GM21786 (cell line): ENCODE measurements at regions not wholly inside any gene's neighbourhood (a gene's known extent, or its start where the extent isn't known, plus 50 kb on each side); places are given as distances from the start of the nearest gene placed in this dataset.
"Not testable (repeated sequence)": the region's sequence is repeated elsewhere in the genome, so short reads cannot be mapped to it uniquely, and the experiment has no call there.

Source experiments
- ATAC-seq: cut with Tn5 transposase; IDR thresholded peaks from one replicate; pipeline ENCODE4 v1.9.1; 2021; ENCODE audit not compliant: unreplicated experiment

DNA sequence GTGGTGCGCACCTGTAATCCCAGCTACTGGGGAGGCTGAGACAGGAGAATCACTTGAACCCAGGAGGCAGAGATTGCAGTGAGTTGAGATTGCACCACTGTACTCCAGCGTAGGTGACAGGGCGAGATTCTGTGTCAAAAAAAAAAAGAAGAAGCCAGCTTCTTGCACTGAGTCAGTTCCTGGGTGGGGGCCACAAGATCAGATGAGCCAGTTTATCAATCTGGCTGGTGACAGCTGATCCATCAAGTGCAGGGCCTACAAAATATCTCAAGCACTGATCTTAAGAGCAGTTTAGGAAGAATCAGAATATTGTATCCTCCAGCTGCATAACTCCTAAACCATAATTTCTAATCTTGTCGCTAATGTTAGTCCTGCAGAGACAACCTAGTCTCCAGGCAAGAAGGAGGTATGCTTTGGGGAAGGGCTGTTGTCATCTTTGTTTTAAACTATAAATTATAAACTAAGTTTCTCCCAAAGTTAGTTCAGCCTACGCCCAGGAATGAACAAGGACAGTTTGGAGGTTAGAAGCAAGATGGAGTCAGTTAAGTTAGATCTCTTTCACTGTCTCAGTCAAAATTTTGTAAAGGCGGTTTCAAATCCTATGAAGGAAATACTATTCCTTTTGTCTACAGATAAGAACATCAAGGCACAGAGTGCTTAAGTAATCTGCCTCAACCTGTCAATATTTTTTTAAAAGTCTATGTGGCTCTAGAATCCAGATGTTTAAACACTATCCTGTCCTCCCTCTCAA, 139.0 kb upstream of the NUDT4 start:
- not testable (repeated sequence) for ATAC-seq

DNA sequence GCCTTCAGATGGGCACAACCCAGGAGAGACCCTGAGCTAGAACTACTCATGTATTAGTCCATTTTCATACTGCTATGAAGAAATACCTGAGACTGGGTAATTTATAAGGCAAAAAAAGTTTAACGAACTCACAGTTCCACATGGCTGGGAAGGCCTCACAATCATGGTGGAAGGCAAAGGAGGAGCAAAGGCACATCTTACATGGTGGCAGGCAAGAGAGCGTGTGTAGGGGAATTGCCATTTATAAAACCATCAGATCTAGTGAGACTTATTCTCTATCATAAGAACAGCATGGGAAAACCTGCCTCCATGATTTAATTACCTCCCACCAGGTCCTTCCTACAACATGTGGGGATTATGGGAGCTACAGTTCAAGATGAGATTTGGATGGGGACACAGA, 137.9 kb upstream of the NUDT4 start:
- ATAC-seq: not testable (repeated sequence)

DNA sequence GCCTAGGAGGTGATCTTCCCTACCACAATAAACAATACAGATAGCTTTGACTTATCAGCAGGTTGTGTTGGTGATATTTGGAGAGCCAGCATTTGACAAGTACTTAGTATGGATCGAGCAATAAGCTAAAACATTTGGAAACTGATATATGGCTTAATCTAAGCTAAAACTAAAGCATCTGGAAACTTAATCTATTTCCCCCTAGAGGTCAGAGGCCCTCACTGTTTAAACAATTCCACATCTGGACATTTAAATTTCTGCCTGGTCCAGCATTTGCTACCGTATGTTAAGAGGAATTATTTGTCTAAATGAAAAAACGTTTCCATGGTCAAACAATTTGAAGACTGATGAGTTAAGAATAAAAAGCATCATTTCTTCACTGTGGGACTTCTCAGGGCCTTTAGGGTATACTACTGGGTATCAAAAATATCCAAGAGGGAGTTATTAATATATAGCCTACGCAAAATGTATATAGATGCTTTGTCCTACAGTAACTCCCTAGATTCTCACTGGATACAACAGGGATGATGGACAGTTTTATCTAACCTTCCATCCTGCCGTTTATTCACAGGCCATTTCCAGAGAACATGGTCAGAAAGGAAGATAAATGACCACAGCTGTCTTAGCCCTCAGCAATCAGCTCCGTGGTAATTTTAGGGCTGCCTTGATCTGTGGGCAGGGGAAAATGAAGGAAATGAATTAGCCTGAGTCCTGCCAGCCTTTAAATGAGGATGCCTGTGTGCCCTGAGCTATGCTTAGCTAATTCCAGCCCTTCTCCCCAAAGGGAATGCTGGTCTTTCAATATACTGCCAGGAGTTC, 135.4 kb upstream of the NUDT4 start:
- no peak for ATAC-seq

DNA sequence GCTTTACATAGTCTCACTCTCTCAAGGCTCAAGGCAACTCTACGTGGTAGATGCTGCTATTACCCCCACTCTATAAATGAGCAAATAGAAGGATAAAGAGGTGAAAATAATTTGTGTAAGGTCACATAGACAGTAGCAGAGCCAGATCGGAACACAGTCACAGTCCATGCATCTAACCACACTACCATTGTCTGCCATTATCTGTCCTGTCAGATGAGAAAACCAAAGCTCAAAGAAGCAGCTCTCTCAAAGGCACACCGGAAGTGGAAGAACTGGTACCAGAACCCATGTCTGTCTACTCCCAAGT, 134.4 kb upstream of the NUDT4 start:
- peak; percentile 4 for ATAC-seq

DNA sequence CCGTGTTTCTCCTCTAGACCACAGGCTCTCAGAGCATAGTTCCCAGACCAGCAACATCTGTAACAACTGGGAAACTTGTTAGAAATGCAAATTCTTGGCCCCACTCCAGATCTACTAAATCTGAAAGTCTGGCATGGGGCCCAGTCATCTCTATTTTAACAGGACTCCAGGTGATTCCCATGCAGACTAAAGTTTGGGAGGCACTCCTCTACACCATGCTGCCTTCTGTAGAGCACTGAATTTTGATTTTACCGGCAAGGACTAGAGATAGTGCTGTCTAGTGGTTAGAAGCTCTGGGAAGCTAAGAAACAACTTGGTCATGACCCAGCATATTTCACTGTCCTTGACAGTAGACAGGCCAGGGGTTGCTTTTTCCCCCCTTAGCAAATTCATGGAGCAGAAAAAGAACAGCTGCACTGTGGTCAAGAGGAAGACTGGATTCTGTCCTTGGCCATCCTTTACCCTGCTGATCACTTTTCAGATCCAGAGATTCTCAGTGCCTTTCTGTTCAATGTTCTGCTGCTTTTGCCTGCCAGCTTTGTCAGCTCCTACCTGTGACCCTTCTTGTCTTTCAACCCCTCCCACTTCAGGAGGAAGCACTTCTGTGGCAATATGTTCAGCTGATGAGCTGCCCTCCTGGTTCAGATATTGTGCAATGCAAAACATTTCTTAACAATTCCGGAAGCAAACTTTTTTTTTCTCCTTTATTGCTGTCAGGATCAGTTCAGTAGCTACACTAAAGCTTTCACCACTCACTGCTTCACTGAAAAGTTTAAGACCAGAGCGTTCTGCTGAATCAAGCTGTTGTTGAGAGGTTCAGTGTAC, 133.8 kb upstream of the NUDT4 start:
- peak; percentile 35 for ATAC-seq

DNA sequence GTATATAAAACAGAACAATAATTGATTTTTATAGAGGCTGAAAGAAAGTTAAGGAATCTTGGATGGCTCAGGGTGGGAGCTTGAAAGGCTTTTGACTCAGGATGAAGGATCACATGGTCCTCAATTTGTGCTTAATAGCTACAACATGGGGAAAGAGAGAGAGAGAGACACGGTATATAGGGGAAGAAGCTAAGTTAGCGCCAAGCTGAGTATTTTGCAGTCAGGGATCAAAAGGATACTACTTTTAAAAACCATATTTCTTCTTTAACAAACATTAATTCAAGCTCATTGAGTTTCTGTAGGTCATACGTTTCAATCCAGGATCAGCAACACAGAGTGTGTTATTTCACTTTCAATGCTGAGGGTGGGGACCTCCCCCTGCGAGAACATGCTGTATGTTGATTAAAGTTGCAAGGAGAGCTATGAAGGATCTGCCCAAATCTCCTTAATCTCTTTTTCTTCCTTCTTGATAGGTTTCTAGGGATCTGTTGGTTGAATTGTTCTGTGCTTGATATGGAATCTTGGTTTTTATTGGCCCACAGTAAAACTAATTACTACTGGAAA, 133.1 kb upstream of the NUDT4 start:
- no peak for ATAC-seq

DNA sequence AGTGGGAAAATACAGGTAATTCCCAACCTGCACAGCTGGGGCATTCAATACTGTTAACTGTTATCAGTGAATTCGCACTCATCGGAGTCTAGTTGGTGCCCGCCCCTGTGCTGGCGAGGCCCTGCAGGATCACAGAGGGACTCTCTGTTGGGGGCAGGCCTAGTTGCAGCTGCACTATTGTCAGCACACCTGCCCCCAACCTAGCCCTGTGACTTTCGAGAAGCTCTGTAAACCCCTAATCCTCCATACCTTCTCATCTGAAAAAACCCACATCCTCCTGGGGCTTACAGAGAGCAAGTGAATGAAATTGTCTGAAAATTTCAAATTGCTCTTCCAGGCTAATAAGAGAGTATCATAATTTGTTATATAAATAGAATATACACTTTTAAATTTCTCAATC, 132.2 kb upstream of the NUDT4 start:
- ATAC-seq: peak; percentile 67

DNA sequence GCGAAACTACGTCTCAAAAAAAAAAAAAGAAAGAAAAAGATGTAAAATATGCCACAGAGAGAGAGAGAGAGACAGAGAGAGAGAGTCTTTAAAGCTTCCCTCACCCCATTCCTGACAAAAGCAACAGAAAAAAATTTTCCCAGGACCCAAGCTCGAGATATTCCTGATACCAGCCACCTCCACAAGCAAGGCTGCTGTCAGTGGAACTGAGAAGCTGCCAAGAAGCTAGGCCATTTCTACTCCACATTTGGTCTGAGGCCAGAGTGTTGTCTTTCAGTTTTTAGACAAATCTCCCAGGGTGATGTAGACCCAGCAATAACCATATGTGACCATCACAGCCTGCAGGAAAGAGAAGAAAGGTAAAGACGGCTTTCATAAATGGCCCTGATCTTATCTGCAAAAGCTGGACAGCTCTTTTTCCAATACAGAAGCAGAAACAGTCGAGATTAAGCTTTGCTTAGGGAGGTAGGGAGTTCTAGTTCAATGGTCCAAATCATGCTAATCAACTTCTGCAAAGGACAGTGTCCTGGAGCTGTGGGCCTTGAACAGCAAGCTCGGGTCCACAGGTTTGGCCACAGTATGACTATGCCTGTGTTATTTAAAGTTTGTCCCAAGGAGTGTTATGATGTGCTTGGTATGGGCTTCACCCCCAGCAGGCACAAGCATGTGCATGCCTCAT, 130.3 kb upstream of the NUDT4 start:
- ATAC-seq: no peak

DNA sequence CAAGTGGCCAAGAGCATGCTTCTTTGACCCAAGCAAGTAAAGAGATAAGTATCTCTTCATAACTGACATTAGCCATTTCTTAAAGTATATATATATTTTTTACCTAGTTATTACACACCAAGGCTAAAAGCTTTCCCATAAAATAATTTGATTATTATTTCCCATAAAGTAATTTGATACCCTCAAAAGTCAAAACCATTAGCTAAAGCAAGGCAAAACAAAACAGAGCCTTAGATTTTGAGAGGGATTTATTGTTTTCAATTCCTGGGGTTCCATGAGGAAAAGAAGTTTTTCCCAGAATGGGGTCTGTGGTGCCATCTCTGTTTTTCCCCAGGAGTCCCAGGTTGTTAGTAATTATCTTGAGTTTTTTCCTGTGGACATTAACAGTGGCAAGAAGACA, 125.5 kb upstream of the NUDT4 start:
- no peak for ATAC-seq

DNA sequence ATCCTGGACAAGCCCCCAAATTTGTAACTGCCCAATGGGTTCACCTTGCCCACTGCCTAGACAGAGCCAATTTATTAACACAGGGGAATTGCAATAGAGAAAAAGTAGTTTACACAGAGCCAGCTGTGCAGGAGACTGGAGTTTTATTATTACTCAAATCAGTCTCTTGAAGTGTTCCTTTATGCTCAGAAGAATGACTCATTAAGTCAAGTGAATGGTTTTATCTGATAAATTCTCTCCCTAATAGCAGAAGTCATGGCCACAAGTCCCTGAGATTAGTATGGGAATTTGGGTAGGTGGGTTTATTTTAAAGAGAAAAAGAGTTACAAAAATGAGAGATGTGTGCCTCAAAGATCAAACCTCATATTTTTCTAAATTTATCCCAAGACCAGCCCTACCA, 122.8 kb upstream of the NUDT4 start:
- no peak for ATAC-seq

DNA sequence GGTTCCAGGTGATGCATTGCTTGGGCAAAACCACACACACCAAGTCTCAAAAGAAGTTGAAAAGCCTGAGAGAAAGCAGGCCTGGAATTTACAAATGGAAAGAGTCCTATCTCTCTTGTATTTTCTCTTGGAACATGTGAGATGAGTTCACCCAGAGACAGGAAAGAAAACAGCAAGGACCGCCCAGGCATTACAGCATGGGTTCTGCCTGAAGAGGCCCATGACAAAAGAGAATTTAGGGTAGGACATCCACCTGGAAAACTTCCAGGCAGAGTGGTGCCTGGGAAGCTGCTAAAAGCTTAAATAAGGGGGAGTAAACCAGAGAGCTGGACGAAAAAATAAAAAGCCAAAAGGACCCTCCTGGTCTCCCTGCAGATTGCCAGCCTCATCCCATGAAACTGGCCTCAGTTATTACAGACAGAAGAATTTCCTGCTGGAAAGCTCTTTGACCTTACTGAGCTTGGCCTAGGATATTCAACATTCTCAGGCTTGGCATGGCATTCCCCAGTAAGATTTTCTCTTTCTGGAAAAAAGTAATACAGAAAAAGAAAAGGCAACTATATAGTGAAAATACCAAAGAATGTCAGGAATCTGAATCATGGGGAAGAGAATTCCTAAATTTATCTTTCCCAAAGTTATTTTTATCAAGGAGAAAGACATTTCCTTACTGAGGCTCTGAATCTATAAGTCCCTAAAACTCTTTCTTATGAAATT, 121.3 kb upstream of the NUDT4 start:
- ATAC-seq: no peak

DNA sequence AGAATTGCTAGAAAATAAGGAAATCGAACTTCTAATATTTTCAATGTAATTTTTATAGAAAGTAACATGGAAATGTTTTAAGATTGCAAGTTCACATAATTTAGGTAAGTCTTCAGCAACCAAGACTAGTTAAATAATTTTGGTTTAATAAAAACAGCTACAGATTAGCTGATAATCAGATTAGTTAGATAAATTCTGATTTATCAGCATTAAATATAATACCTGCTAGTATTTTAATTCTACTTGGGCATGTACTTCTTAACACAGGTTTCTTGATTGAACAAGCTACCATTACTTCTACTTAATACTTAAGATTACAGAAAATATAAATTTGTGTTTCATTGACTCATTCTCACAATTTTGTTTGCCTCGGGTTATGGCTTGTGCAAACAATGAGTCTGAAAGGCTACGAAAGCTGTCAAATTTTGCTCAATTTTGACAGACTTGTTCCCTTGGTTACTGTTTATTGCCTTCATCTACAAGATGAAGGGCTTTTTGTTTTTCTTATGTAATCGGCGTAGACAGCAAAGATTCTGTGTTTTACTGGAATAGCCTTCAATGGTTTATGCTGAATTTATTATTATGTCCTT, 116.1 kb upstream of the NUDT4 start:
- ATAC-seq: no peak

DNA sequence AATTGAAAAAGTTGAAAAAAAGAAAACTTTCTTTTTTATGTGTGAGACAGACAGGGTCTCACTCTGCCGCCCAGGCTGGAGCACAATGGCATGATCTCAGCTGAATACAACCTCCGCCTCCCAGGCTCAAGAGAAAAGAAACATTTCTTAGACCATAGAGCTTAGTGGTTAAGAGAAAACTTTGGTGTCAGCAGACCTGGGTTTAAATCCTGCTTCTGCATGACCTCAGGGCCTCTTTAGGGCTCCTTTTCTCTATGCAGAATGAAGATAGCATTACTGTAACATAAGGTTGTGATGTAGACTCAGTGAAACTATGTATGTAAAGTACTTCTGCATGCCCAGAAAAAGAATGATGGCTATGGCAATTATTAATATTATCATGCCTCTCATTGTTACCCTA, 104.7 kb upstream of the NUDT4 start:
- no peak for ATAC-seq

DNA sequence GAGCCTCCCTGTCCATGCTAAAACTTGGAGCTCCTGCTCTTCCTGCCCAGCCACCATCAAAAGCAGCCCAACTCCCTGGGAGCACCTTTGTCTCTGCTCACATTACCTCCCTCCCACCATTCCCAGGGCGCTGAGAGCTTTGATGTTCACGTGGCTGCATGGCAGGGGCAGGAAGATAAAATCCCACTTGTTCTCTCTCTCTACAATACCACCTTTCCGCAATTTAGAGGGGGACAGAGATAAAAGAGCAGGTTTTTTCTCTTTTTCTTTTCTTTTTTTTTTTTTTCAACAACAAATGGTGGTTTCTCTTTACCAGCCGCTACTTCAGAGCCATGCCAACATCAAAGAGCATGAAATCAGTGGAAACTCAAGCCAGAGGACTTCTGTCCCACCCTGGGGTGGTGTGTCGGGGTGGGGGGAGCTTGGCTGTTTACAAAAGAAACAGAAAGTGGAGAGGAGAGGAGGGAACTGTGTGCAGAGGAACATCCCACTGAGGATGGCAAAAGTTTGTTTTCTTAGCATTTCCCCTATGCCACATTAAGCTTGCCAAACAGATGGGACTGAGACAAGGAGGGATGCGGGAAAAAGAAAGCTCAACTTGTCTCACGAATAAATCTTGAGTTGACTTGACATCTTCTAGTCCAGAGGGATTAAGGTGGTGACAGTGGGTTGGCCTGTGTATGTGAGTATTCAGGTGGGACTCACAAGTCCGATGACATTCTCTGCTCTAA, 103.7 kb upstream of the NUDT4 start:
- ATAC-seq: no peak

DNA sequence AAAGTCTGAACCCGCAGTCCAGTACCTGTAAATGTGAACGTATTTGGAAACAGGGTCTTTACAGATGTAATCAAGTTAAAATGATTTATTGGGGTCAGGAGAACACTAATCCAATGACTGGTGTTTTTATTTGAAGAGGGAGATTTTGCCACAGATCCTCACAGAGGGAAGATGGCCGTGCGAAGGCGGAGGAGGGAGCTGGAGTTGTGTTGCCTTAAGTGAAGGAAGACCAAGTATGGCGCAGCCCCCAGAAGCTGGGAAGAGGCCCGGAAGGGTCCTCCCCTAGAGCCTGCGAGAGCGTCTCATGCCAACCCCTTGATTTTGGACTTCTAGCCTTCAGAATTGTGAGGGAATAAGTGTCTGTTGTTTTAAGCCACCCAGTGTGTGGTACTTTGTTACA, 102.8 kb upstream of the NUDT4 start:
- ATAC-seq: no peak

DNA sequence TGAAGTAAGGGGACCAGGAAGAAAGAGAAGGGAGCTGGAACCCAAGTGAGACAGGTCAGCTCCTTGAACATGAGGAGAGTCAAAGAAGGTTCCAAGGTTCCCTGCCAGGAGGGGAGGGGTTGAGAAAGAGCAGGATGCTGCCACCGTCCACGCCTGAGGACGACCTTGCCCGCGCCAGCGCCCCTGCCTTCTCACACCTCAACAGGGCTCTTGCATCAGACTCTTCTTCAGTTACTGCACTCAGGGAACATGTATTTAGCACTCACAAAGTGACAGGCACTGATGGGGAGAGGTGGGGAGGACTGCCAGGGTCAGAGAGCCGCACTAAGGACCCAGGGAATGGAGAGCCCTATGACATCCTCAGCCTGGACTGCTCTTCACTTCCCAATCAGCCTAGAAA, 102.1 kb upstream of the NUDT4 start:
- ATAC-seq: no peak

DNA sequence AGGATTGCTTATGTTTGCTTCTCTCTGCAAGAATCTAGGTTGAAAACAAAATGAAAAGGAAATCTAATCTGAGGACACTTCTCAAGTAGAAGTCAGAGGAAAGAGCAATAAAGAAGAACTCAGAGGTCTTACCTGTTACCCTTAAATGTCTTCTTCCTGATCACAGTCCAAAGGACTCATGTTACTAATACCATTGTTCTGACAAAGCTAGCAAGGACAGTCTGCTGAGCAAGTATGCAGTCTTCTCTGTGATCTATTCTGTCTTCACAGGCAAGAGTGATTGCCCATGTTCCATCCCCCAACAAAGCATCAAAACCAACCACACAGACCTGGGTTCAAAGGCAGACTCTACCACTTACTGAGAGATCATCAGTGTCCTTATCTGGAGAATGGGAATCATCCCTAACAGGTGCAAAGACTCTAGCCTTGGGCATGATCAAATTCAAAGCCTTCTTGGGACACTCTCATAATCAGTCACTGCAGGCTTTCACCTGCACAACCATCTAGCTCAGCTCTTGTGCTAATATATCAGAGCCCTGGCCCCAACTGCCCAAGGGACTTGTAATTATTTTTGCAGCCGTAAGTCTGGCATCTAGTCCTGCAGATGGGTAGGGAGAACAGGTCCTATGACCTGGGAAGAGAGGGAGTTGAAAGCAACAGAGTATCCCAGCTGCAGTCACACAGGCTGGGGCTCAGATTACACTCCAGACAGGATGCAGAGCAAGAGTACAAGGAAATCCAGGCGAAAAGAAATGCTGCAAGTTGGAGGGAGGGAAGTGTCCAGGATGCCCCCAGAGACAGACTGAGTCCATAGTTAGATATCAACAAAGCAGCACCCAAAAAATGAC, 97.9 kb upstream of the NUDT4 start:
- ATAC-seq: no peak

DNA sequence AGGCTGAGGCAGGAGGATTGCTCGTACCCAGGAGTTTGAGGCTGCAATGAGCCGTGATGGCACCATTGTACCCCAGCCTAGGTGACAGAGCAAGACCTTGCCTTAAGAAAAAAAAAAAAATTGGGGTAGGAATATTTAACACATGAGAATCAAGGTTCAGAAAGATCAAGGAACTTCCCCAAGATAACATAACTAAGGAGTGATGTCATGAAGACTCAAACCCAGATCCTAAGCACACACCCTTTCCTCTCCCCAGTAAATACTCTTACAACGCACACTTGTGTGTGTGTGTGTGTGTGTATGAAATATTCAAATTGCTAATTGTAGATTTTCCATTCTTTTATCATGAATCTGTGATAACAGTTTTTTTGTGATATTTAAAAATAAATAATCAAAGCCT, 90.6 kb upstream of the NUDT4 start:
- no peak for ATAC-seq
